Hematopoietic multipotent progenitor cell treated with erythropoietin and hydrocortisone succinate and interleukin-3 and kit ligand, for 6 days (in vitro differentiated cells): ENCODE measurements at regions not wholly inside any gene's neighbourhood (a gene's known extent, or its start where the extent isn't known, plus 50 kb on each side); places are given as distances from the start of the nearest gene placed in this dataset.
"Not testable (repeated sequence)": the region's sequence is repeated elsewhere in the genome, so short reads cannot be mapped to it uniquely, and the experiment has no call there.

Experiments
- DNase-seq: peaks from one replicate; pipeline ENCODE4 v3.0.0-alpha.2; 2015

- no peak for DNase-seq
Measured at GRCh38 chrX:1853916-1854315, 239.1 kb downstream of the ASMT start.

GRCh38 chrX:1854861-1855260 lies 240.0 kb downstream of the ASMT start:
- DNase-seq: not testable (repeated sequence)

DNA sequence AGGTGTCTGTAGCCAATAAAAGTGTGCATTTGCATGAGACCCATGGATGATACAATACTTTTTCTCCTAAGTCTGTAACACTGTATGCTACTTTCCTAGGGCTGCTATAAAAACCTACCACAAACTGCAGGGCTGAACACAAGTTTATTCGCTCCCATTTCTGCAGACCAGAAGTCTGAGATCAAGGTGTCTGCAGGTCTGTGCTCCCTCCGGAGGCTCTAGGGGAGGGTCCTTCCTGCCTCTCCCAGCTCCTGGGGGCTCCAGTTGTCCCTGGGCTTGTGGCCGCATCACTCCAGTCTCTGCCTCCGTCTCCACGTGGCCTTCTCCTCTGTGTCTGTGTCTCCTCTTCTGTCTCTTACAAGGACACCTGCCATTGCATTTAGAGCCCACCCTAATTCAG lies 244.4 kb downstream of the ASMT start:
- not testable (repeated sequence) for DNase-seq

- no peak for DNase-seq
Measured at GRCh38 chrX:1860936-1861594, 246.2 kb downstream of the ASMT start.

- DNase-seq: not testable (repeated sequence)
Measured at GRCh38 chrX:1863995-1864394, 249.1 kb downstream of the ASMT start.

- DNase-seq: no peak
Measured at GRCh38 chrX:1870421-1870820, 255.6 kb downstream of the ASMT start.

- no peak for DNase-seq
Measured at GRCh38 chrX:1871887-1872286, 257.0 kb downstream of the ASMT start.

DNA sequence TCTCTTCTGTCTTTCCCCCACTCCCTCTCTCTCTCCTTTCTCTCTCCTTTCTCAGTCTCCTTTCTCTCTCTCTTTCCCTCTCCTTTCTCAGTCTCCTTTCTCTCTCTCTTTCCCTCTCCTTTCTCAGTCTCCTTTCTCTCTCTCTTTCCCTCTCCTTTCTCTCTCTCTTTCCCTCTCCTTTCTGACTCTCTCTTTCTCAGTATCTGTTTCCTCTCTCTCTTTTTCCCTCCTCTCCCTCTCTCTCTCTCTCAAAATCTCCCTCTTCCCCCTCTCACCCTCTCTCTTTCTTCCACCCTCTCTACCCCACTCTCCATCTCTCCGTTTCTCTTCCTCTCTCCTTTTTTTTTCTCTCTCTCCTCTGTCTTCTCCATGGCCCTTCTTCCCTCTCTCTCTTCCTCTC lies 258.8 kb downstream of the ASMT start:
- DNase-seq: no peak

DNA sequence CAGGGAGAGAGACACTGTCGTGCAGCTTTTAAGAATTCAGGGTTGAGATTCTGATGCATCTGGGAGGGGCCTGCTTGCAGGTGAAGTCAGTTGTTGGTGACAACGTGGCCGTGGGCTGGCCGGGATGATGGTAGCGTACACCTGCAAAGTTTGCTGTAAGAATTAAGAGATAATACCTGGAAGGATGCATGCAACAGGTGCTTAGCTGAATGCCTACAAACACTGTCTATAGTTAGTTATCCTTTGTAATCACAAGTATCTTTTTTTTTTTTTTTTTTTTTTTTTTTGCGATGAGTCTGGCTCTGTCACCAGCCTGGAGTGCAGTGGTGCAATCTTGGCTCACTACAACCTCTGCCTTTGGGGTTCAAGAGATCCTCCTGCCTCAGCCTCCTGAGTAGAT lies 259.6 kb downstream of the ASMT start:
- no peak for DNase-seq

DNA sequence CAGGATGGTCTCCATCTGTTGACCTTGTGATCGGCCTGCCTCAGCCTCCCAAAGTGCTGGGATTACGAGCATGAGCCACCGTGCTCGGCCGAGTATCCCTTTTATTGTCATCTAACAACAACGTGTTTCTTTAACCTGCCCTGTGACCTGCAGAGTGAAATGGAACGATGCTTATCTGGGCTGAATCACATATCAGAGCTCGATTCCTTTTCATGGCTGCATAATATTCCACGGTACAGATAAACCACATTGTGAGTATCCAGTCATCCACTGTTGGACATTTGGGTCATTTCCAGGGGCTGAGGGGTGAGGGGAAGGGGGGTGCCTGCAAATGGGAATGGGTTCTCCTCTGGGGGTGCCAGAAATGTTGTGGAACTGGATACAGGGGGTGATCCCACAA lies 260.0 kb downstream of the ASMT start:
- no peak for DNase-seq

GRCh38 chrX:1876041-1876440 lies 261.2 kb downstream of the ASMT start:
- no peak for DNase-seq

DNA sequence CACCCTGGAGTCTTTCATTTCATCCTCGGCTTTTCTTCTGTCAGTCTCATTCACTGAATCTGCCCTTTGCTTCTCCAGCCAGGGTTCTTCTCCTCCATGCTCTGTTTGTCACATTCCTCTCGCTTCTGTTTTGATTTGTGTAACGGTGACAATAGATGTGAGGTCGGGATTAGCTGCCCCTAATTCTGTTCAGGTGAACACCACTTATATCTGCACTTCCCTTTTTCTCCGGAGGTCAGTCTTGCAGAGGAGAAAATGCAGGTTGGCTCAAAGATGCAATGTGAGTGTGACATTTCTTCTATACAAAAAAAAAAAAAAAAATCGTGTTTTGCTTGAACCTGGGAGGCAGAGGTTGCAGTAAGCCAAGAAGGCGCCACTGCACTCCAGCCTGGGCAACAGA lies 262.9 kb downstream of the ASMT start:
- no peak for DNase-seq

- not testable (repeated sequence) for DNase-seq
Measured at GRCh38 chrX:1880884-1881817, 266.3 kb downstream of the ASMT start.

DNA sequence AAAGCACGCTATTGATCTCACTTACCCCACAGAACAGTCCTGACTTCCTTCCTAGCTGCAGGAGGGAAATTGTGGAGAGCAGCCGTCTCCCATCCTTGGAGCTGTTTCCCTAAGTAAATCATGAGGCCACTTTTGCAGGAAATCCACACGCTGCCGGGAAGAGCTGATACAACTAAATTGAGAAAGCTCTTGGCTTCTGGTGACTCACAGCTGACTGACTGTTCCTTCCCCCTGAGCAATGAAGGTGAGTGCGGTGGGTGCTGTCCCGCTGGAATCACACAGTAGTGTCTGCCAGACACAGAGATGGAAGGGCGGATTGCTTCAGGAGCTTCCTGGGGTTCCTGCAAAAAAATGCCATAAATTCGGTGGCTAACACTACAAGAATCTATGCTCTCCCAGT lies 268.9 kb downstream of the ASMT start:
- DNase-seq: no peak

DNA sequence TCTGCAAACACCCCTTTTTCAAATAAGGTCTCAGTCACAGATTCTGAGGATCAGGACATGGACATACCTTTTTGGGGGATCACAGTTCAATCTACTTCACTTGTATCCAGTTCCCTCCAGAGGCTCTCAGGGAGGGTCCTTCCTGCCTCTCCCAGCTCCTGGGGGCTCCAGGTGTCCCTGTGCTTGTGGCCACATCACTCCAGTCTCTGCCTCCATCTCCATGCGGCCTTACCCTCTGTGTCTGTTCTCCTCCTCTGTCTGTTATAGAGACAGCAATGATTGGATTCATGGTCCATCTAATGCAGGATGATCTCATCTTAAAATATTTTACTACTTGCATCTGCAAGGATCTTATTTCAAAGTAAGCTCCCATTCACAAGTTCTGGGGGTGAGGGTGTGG lies 269.6 kb downstream of the ASMT start:
- DNase-seq: no peak

- no peak for DNase-seq
Measured at GRCh38 chrX:1885116-1885515, 270.3 kb downstream of the ASMT start.

DNA sequence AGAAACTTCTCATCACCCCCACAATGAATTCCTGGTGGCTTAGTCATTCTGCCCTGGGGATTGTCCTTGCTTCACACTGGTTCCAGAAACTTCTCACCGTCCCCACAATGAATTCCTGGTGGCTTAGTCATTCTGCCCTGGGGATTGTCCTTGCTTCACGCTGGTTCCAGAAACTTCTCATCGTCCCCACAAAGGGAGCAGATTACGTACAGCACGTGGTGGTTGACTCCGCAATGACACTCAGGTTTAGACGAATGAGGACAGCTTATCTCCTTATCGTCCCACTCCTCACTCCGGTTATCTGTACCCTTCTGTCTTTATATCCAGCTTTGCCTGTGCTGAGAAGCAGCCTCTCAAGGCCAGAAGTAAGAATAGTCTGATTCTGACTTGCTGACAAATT lies 273.4 kb downstream of the ASMT start:
- DNase-seq: not testable (repeated sequence)

DNA sequence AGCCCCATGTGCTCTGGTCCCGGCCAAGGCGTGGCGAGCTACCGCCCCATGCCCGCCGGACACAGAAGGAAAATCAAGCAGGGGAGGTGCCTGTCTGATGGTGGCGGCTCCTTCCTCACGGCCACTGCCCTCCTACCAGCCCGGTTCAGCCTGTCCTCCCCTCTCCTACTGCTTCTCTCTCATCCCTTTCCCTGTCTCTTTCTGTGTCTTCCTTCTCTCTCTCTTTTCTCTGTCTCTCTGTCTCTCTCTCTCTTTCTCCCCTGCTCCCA lies 279.1 kb downstream of the ASMT start:
- DNase-seq: no peak

DNA sequence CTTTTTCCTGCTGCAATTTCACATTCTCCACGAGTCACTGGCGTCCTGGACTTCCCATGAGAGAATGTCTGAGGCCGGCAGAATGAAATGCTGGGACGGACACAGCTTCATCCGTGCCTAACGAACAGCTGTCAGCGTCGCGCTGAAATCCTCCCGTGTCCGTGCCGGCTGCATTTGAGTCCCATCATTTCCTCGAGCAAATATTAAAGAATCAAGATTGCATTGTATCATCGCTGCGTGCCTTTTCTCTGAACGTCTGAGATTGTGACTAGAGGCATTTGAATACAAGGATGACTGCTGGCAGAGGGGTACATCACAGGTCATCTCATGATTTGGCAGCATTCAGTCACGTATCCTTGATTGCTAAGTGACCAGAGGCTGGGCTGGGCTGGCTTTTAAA lies 279.9 kb downstream of the ASMT start:
- no peak for DNase-seq

GRCh38 chrX:1895583-1895982 lies 280.7 kb downstream of the ASMT start:
- DNase-seq: no peak

GRCh38 chrX:1899841-1900240 lies 285.0 kb downstream of the ASMT start:
- no peak for DNase-seq

DNA sequence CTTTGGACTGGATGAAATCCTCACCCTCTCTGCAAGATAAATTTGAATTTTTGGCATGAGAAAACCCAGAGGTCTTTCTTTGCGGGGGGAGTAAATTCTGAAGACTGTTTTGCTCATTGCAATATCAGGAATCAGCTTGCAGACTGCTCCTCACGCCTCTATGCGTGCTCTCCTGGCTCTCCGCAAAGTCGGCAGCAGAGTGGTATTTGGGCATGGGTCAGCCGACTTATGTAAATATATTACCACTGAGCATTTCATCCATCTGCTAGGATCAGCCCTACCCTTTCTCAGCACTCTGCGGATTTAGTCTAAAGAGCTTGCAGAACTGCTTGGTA lies 288.0 kb downstream of the ASMT start:
- DNase-seq: no peak

DNA sequence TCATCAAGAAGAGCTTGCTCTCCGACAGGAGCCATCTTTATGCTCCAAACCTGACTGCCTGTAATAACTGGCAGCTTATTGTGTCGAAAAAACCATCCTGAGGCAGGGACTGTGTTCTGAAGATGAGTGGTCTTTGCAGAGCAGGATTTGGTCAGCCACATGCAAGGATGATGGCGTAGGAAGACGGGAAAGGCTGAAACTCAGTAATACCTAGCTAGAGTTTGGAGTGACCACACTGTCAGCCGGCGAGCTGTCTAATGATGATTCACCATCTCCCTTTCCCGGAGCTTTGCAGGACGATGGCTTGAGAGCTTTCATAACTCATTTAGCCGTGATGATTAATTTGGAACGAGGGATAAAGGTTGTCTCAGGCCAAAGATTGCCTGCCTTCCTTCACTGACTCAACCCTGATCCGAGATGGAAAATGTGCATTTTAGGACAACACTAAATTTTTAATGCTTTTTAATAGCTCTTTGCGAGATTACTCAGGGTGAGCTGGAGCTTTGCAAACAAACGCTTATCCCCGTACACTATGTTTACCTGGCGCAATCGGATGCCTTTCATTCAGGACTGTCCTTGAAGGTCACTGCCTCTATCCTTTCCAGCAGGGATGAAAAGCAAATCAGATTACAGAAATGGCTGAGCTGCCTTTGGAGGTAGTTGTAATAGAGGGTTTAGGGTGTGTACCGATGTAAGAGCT lies 288.5 kb downstream of the ASMT start:
- no peak for DNase-seq

GRCh38 chrX:1904663-1905218 lies 289.9 kb downstream of the ASMT start:
- DNase-seq: no peak
